HG03060 (cell line): ENCODE measurements at regions not wholly inside any gene's neighbourhood (a gene's known extent, or its start where the extent isn't known, plus 50 kb on each side); places are given as distances from the start of the nearest gene placed in this dataset.
"Not testable (repeated sequence)": the region's sequence is repeated elsewhere in the genome, so short reads cannot be mapped to it uniquely, and the experiment has no call there.

Source experiments
- ATAC-seq: cut with Tn5 transposase; IDR thresholded peaks from one replicate; pipeline ENCODE4 v1.9.1; 2021; ENCODE audit warnings: low read depth, moderate number of reproducible peaks; ENCODE audit not compliant: unreplicated experiment

DNA sequence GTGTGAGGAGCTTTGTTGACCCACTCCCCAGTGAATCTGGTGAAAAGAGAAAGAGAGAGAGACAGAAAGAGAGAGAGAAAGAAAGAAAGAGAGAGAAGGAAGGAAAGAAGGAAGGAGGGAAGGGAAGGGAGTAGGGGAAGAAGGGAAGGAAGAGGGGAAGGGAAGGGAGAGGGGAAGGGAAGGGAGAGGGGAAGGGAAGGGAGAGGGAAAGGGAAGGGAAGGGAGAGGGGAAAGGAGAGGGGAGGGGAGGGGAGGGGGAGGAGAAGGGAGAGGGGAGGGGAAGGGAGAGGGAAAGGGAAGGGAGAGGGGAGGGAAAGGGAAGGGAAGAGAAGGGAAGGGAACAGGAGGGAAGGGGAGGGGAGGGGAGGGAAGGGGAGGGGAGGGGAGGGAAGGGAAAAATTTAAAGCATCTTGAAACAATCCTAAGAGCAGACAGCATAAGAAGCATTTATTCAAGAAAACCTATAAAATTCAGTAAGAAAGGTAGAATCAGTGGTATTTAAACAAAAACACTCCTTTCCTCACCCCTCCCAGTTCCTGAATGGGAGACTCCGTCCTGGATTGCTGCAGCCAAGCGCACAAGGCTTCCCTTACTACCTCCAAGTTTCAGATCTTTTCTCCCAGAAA, 846.2 kb upstream of the POM121L12 start:
- no peak for ATAC-seq

DNA sequence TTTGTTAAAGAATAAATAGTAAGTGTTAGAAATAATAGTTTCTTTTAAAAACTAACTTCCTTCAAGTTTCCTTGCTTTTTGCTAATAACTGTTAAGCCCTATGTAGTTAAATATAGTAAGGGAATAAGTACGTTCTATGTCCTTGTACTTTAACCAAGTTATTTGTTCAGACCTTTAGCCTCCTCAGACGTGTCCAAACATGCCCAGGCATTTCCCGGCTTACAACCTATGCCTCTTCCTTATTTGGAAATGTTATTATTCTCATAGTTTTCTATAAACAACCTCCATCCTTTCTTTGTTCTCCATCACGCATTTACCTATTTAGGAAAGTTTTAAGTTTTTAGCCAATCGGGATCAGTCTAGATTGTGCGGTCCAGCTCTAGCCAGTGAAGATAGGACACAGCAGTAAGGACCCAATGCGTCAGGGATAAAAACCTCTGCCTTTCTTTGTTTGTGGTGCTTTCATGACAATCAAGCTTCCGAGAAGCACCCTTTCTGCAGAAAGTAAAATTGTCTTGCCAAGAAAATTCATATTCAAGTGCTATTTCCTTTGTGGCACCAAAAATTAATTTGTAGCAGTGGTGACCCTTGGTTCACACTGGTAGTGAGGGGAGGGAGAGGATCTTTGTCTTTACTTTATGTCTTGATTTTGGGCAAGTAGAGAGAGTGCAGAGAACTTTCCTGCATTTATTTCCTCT, 851.3 kb upstream of the POM121L12 start:
- no peak for ATAC-seq

DNA sequence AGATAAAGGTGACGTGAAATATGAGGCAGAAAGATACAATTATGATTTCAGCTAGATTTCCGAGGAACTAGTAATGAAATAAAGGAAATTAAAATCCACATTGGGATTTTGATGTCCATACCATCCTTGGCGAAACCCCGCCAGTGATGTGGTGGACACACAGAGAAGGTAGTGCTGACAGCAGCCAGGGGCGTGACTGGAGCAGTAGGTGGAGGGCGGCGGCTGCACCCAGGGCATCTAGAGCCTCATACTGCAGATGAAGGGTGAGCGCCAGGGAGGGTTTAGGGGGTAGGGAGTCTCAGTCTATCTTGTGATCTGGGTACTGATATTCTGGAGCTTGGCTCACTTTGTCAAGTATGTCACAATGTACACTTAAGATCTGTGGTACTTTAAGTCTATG, 855.5 kb upstream of the POM121L12 start:
- ATAC-seq: no peak

DNA sequence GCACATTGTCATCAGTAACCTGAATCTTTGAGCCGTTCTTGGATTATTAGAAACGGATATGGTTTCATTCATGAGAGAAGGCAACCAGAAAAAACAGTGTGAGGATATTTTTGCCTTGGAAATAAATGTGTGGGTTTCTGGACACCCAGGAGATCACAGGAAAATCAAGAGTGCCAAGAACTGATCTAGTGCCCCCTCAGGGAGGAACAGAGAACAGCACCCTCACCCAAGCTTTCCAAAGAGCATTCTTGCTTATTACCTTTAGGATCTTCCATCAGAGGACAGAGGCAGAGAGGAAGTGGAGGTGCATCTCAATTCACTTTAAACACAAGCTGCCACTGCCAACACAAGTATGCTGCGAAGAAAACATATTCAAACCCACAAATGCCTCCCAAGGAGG, 851.5 kb upstream of the COBL start:
- no peak for ATAC-seq

DNA sequence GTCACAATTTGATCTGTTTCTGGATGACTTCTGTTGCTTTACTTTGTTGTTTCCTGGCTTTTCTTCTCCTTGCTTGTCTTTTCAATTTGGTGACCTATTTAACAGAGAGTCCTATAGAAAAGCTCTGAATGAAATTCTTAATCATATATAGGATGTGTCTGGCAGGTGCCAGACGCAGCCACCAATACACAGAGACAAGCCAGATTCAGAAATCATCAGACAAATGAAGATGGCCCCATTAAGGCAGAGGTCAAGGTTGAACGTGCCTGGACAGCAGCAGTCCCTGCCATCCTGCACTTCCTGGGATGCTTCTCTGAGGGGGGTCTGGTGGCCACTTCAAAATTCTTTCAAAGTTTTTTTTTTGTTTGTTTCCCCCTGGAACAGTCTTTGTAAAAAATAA, 846.7 kb upstream of the COBL start:
- no peak for ATAC-seq

DNA sequence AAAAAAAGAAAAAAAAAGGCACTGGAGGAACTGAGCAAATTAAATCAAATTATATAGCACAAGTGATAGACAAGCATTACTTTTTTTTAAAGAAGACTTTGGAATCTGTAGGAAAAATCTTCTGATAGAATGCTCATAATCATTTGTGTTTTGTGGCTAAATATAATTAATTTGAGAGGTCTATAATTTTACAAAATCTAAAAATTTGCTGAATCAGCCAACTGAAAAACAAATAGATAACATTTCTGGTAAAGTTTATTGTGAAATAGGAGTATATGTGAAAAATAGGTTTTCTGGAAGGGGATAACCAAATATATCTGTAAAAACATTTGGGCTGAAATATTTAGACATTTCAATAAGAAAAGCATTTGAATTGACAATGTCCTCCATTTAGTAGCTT, 844.9 kb upstream of the COBL start:
- ATAC-seq: no peak

DNA sequence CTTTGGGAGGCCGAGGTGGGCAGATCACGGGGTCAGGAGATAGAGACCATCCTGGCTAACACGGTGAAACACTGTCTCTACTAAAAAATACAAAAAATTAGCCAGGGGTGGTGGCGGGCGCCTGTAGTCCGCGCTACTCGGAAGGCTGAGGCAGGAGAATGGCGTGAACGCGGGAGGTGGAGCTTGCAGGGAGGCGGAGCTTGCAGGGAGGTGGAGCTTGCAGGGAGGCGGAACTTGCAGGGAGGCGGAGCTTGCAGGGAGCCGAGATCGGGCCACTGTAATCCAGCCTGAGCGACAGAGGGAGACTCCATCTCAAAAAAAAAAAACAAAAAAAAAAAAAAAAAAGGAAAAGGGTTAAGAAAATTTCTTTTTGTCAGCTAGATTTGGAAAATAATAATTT, 842.8 kb upstream of the COBL start:
- not testable (repeated sequence) for ATAC-seq

DNA sequence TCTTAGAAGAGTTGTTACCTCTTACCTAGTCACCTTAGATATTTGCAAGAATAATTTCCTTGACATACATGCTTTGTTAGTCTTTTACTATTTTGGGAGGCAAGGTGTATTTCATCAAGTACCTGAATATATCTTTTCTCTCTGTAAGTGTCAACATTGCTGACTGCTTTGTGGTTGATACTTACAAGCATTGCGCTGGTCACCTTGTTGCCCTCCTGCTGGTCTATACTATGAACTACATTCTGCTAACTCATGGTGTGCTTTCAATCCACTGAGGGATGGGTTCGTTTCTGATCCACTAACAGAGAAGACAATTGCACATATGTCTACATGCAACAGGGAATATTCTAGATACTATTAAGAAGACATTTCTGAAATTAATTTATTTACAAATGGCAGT, 837.8 kb upstream of the COBL start:
- no peak for ATAC-seq

DNA sequence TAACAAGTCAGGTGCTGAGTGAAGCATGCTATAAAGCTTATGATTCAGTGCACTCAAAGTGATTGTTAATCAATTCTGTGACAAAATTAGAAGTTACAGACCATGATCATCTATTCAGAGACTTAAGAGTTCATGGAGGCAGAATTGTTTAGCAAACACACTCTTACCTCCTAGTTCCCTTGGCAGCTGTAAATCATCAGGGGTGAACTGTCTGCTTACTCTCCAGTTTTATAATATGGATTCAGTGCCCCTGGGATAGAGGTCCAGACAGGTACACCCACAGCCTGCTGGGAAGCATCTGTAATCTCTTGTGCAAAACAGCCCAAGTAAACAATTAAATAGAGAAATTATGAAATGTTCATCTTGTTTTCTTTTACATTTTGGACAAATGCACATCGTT, 835.0 kb upstream of the COBL start:
- no peak for ATAC-seq

DNA sequence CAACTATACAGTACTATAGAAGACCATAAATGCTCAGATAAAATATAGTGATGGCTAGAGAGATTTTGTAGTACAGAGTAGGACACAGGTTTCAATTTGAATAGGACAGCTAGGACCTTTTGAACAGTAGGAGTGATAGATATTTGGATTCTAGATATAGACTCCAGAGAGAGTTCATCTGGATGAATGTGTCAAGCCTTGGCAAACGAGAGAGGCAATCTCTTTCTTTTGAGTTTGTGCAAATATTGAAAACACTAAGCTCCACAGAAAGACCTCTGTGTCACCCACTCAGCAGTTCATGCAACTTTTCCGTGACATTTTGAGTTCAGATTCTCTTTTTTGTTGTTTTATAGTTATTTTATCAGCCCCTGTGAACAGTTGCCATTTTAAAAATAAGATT, 834.3 kb upstream of the COBL start:
- ATAC-seq: no peak

DNA sequence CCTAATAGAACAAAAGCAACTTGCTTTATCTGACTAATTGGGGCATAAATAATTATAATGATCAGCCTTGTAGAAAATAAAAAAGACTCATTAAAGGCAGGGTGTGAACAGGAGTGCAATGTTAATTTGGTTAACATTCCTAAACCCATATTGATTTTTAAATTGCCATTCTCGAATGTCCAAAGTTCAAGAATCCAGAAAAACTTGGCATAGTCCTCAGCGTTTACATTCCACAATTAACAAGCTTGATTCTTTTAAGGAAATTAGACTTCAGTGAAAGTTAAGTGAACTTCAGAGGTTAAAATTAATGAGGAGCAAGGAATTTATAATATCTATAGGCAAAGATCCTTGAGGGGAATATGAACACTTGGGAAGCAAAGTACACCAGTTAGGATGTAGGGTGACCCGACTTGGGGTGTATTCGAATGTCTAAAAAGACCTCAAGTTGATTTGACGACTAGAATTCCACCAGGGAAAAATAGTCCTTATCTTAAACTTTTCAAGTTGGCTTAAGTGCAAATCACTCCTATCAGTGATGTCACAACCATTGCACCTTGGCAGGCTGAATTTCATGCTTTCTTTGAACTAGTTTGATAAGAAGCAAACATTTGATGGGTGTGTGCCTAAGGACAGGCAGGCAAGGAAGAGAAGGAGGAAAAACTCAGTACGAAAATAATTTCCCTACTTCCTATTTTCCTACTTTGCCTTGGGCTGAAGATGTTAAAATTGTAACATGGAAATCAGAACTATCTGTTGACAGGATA, 830.4 kb upstream of the COBL start:
- no peak for ATAC-seq

DNA sequence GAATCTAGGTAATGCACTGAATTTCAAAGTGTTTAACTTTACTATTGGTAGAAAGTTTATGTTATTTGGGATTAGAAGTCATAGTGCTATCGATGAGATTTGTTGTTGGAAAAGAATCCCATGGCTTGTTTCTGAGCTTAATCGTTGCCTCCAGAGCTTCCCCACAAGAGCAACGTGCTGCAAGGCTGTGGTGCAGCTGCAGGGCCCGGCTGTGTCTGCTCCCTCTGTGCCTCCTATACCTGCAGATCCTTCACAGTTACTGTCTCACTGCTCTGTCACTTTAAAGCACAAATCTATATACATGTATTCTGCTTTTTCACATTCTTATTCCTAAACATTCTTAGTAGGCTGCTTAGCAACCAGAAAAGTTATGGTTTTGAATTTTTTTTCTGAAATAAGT, 826.6 kb upstream of the COBL start:
- no peak for ATAC-seq

DNA sequence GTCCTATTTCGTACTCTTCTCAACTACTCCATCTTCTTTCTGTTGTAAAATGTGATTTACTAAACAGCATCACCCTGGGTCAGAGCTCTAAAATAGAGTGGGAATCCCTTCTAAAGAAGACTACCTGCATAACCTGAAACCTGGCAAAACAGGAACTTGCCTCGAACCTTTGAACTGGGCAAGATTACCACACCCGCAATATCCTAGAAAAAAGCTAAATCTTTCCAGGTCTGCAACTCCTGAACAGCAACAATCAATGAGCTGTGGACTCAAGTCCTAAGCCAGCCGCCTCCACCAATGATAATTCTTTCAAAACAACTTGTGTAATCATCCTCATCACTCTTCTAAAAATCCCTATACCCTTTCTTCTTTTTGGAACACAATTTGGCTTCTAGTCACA, 824.2 kb upstream of the COBL start:
- no peak for ATAC-seq

DNA sequence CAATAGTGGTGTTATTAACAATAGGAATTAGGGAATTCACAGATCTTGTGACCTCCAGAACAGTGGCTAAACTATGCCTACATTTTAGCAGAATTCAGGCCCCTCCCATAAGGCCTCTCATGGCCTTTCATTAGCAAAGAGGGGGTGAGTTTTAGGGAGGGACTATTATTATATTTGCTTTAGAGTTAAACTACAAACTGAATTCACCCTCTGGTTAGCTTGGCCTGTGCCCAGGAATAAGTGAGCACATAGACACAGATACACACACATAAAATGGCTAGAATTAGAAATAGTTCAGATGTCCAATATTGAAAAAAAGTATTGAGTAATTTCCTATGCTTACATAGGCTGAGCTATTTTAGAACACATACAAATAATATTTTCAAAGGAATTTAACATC, 818.8 kb upstream of the COBL start:
- no peak for ATAC-seq

DNA sequence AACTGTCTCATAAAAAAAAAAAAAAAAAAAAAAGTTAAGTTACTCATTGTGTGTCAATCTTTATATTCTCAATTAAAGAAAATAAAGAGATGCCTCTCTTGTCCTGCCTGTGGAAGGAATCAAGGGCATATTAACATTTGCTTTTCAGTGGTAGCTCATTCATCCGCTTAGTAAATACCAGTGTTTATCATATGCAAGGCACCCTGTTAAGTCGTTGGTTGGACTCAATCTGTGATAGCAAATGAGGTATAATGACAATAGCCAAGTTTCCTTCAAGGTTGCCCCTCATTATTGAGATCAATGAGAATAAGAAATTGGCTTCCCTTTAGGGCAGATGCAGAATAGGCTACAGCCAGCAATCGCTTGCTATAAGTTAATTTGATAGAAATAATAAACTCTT, 812.7 kb upstream of the COBL start:
- no peak for ATAC-seq

DNA sequence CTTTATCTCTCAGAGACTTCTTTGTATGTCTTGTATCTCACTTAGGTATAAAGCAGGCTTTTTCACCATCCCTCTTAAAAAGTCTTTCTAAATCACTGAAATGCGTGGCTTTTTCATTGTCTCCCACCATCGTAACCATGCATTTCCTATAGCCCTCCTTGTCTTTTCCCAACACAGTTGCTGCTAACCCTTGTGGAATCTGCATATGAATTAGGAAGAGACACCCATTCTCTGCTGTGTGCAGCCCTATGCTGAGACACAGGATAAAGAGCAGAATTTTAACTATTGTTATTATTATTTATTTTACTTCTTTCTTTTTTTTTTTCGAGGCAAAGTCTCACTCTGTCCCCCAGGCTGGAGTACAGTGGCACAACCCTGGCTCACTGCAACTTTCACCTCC, 804.3 kb upstream of the COBL start:
- no peak for ATAC-seq

DNA sequence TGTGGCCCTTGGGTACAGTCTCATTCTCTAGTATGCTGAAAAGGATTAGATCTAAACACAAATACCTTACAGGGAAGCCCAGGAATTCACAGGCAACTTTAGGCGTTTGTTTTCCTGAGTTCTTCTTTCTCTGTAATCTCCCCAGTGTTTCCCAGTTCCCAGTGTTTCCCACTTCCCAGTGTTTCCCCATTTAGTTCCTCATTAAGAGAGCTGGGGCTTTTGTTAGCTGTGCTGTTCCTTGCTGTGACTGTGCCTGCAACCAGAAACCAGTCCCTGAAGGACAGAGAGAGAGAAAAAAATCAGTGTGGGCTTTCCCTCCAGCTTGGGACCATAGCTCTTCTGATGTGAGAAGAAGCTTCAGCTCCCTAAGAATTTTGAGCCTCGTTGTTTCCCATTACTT, 802.9 kb upstream of the COBL start:
- ATAC-seq: no peak

DNA sequence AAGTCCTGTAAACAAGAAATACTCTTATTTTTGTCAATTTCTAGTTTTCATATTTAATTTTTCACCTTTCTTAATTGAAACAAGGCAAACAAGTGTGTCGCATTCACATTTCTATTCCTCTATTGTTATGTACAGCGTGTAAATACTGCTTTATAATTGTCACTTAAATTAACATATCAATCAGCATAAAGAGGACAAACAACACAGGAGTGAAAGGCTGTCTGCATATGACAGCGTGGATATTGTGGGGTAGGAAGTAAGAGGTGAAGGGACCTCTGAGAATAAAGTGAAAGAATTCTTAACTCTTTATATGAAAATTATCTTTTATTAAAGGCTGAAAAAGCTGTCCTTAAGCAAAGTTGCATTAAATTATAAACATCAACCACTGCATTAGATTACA, 797.9 kb upstream of the COBL start:
- ATAC-seq: no peak

DNA sequence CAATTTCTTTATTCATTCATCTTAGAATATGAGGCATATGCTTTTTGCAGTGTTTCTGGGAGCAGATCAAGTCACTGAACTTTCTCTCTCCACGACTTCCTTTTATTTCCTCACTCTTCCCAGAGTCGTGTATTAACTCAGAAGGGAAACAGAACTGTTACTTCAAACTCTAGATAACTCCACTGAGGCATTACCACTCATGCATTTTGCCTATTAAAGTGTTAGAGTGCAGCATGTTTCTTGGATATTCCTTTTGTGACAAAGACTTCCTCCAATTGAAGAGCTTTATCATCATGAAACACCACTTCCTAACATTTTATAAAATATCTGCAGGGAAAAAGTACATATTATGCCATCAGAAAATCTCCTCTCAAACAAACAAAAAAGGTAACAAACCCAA, 797.4 kb upstream of the COBL start:
- ATAC-seq: no peak

DNA sequence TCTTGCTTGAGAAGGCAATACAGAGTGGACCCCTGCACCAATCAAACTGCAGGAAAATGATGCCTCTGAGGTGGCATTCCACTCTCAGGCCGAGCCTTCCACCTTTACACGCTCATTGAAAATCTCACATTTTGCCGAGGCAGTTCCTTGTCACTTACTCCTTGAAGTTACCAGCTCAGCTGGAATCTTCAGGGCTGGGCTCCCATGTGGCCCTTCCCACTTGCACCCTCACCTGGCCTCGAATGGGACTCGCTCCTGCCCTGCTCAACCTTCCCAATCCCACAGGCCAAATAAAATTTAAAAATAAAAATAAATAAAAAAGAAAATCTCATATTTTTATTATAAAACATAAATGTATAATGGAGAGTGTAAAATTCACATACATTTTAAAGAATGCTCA, 790.7 kb upstream of the COBL start:
- no peak for ATAC-seq

DNA sequence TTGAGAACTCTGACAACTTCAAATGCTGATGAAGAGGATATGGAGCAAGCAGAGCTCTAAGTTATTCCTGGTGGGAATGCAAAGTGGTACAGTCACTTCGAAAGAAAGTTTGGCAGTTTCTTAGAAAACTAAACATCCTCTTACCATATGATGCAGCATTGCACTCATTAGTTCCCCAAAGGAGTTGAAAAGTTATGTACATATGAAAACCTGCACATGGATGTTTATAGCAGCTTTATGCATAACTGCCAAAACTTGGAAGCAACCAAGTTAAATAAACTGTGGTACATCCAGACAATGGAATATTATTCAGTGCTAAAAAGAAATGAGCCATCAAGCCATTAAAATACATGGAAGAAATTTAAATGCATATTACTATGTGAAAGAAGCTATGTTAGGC, 779.3 kb upstream of the COBL start:
- no peak for ATAC-seq

DNA sequence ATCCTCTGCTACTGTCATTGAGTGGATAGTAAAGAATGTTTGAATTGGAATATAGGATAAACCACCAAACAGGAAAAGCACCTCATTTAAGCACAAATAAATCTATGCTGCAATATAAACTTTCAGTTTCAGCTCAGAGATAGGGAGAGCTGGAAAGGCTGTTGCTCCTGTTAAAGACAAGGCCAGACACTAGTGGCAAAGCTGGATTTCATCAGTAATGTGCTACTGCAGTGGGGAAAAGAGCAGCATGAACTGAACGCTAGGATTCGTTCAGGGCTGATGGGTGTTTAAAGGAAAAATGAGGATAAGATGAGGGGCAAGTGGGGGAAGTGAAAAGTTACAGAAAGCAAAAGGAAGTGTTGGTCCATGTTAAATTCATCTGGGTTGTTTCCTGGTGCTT, 775.4 kb upstream of the COBL start:
- ATAC-seq: no peak
